ENCODE measurements at regions not wholly inside any gene's neighbourhood (a gene's known extent, or its start where the extent isn't known, plus 50 kb on each side); places are given as distances from the start of the nearest gene placed in this dataset.

- BruUV-seq (replicated peaks): no TSS peak
- no peaks in the 10 kb centered on the region for H3K27me3 ChIP-seq (ENCODE audit: control insufficient read depth in 2 of 2, insufficient read depth in 2 of 2, low read length in 2 of 2)
- FAIRE-seq: no peak
- H2AFZ ChIP-seq (ENCODE audit: low read depth, low read length): no peak overlapping the region
- no peaks in the 10 kb centered on the region for H3K9me1 ChIP-seq (replicated peaks; ENCODE audit: control insufficient read depth, extremely low read depth, insufficient read depth, low read length)
- H3K9ac ChIP-seq (replicated peaks; ENCODE audit: extremely low read depth, insufficient read depth, low read length): no peak overlapping the region
- H4K20me1 ChIP-seq (replicated peaks; ENCODE audit: control insufficient read depth, extremely low read depth, insufficient read depth, low read length): no peaks in the 10 kb centered on the region
- H3K79me2 ChIP-seq (ENCODE audit: control insufficient read depth, insufficient read depth, low read length): no peaks in the 10 kb centered on the region
- no peaks in the 10 kb centered on the region for H3K9me3 ChIP-seq (replicated peaks; ENCODE audit: control insufficient read depth, insufficient read depth, low read length)
- no peak overlapping the region for H3K4me3 ChIP-seq (replicated peaks in 1 of 3; ENCODE audit: insufficient read depth in 1 of 3, low read depth in 1 of 3, low read length in 3 of 3)
- intact Hi-C loops (cut with micrococcal nuclease) (no loop called here), dilution Hi-C loops (cut with MboI; ENCODE audit: extremely low pct_ligation_motif_present, low sequenced_read_pairs) (no loop called here)
- ChIA-PET POLR2A (no interaction called here), CTCF (no interaction called here)
- H3K36me3 ChIP-seq (ENCODE audit: control insufficient read depth in 2 of 2, extremely low read depth in 1 of 2, insufficient read depth in 2 of 2, low read length in 2 of 2): no peaks in the 10 kb centered on the region
- no peak overlapping the region for H3K4me2 ChIP-seq (ENCODE audit: insufficient read depth, low read length)
- no peak overlapping the region for H3K27ac ChIP-seq (ENCODE audit: insufficient read depth, low read depth, low read length)
- DNase-seq (ENCODE audit: low read depth, low spot score): no peak
- TF ChIP-seq GATA2 (IDR thresholded peaks at IDR 0.05; ENCODE audit: insufficient read depth, insufficient read length, low read depth, low read length) (no peak), EZH2 (IDR thresholded peaks at IDR 0.05; ENCODE audit: borderline replicate concordance, low read depth, low read length, severe bottlenecking) (no peak), JUN (IDR thresholded peaks at IDR 0.05; ENCODE audit: borderline replicate concordance, insufficient read depth, insufficient read length, low read depth) (no peak), POLR2A (IDR thresholded peaks at IDR 0.05; ENCODE audit: low read depth, low read length) (no peak), MYC (IDR thresholded peaks at IDR 0.05; ENCODE audit: low read depth, low read length) (no peak), FOS (IDR thresholded peaks at IDR 0.05; ENCODE audit: borderline replicate concordance, insufficient read depth, low read length) (no peak), POLR2AphosphoS5 (IDR thresholded peaks at IDR 0.05; ENCODE audit: insufficient read depth, low read depth, low read length) (no peak), MAX (IDR thresholded peaks at IDR 0.05; ENCODE audit: insufficient read depth, insufficient read length) (no peak), CTCF (IDR thresholded peaks at IDR 0.05; ENCODE audit: extremely low read depth in 1 of 2, insufficient read depth in 1 of 2, low read depth in 1 of 2, low read length in 2 of 2) (no peak)
- no peaks in the 10 kb centered on the region for H3K4me1 ChIP-seq (ENCODE audit: control insufficient read depth, extremely low read depth, insufficient read depth, low read length)
These were observed 249.6 kb downstream of the RBFOX3 start for GRCh38 chr17:79361221-79361734.
